Astrocyte of the cerebellum (primary cell): ENCODE measurements at regions not wholly inside any gene's neighbourhood (a gene's known extent, or its start where the extent isn't known, plus 50 kb on each side); places are given as distances from the start of the nearest gene placed in this dataset.

Source experiments
- DNase-seq: peaks from one replicate; pipeline ENCODE4 v3.0.0-alpha.2; 2011; ENCODE audit warnings: low read depth
- H3K4me3 ChIP-seq: 2 replicates; pipeline ENCODE4 v1.5.1; 2011; ENCODE audit warnings: mild to moderate bottlenecking, low read depth, low read length, moderate library complexity
- CTCF ChIP-seq: IDR thresholded peaks from 2 replicates; pipeline ENCODE4 v1.5.1; 2012; ENCODE audit warnings: low read length, low read depth, moderate library complexity, mild to moderate bottlenecking; ENCODE audit errors: missing control alignments
- in situ Hi-C: cut with HindIII; loops from 2 replicates; pipeline ENCODE4 v1.10.0; 2017; ENCODE audit warnings: low sequenced_read_pairs

DNA sequence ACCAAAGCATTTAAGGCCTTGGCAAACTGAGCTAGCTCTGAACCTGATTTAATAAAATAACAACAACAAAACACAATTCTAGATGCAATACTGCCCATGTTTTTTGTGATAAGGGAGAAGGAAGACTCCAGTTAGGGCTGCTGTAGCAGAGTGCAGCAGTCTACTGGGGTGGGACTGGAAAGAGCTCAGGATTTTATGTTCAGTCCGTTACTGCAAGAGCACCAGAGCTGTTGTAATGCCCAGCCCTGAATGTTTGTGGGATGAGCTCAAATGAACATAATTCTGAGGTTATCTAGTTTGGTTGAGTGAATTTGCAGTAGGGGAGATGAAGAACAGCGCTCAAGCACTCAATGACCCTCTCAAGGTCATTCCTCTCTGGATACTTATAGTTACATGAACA is 743.8 kb downstream of the FAT4 start:
- DNase-seq, result no peak
- TF ChIP-seq CTCF, result no peak
- in situ Hi-C loops, result no loop called here
- H3K4me3 ChIP-seq, result no peak overlapping the region

GRCh38 chr4:126061655-126062054 is 746.9 kb downstream of the FAT4 start:
- no peak for DNase-seq
- in situ Hi-C loops, result no loop called here
- no peak for TF ChIP-seq CTCF
- H3K4me3 ChIP-seq, result no peak overlapping the region

- no peak for DNase-seq
- no peak for TF ChIP-seq CTCF
- in situ Hi-C loops, result no loop called here
- no peak overlapping the region for H3K4me3 ChIP-seq
These were observed 750.3 kb downstream of the FAT4 start for GRCh38 chr4:126065016-126065415.

GRCh38 chr4:126071346-126072333 is 756.9 kb downstream of the FAT4 start:
- no peak overlapping the region for H3K4me3 ChIP-seq
- in situ Hi-C loops, result no loop called here
- TF ChIP-seq CTCF, result no peak
- peak; percentile 91 for DNase-seq

DNA sequence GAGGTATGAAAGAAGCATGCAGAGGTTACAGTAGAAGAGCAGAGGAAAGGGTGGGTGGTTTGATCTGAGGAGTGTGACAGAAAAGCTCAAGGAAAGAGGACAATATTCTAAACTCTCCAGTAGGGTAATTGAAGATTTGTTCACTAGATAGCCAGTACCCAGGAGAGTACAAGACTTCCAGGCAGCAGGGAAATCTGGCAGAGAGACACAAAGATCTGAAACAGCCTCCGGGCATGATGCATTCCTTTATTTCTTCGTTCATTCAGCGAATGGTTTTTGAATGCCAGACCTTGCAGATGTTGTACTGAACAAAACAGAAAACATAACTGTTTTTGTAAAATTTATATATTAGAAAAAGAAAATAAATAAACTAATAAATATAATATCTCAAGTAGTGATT is 766.6 kb downstream of the FAT4 start:
- no peak for TF ChIP-seq CTCF
- H3K4me3 ChIP-seq, result no peak overlapping the region
- DNase-seq, result no peak
- in situ Hi-C loops, result no loop called here

GRCh38 chr4:126086041-126086440 is 771.3 kb downstream of the FAT4 start:
- no peak for DNase-seq
- no peak overlapping the region for H3K4me3 ChIP-seq
- in situ Hi-C loops, result no loop called here

More at GRCh38 chr4:126086041-126086440, 771.3 kb downstream of the FAT4 start:
- no peak for TF ChIP-seq CTCF
